ENCODE measurements at regions not wholly inside any gene's neighbourhood (a gene's known extent, or its start where the extent isn't known, plus 50 kb on each side); places are given as distances from the start of the nearest gene placed in this dataset.

- no peak overlapping the region for H3K14ac ChIP-seq (ENCODE audit: insufficient read length)
- H3K56ac ChIP-seq (replicated peaks; ENCODE audit: insufficient read length, low read depth, low read length) = no peak overlapping the region
- no peak overlapping the region for H2AK5ac ChIP-seq (ENCODE audit: low read depth, low read length)
- TF ChIP-seq HDAC6 (IDR thresholded peaks at IDR 0.05; ENCODE audit: low read depth, low read length) (no peak), KDM5A (IDR thresholded peaks at IDR 0.05; ENCODE audit: low read length) (no peak), RNF2 (IDR thresholded peaks at IDR 0.05; ENCODE audit: borderline replicate concordance, low read depth, low read length, missing control alignments, poor library complexity, severe bottlenecking) (no peak)
- no peaks in the 10 kb centered on the region for H3K9me3 ChIP-seq (ENCODE audit: insufficient read depth in 2 of 2, low read depth in 1 of 2, low read length in 1 of 2)
- H2BK5ac ChIP-seq (ENCODE audit: low read depth, low read length) = no peak overlapping the region
- no peaks in the 10 kb centered on the region for H3K36me3 ChIP-seq (ENCODE audit: control insufficient read depth in 2 of 4, insufficient read depth in 4 of 4, low read length in 3 of 4)
- H3K27me3 ChIP-seq (replicated peaks in 1 of 4; ENCODE audit: control insufficient read depth in 3 of 4, extremely low read depth in 1 of 4, insufficient read depth in 3 of 4, low read length in 3 of 4) = no peaks in the 10 kb centered on the region
- H3K4me1 ChIP-seq (replicated peaks in 1 of 4; ENCODE audit: control insufficient read depth in 3 of 4, insufficient read depth in 4 of 4, low read length in 3 of 4) = no peaks in the 10 kb centered on the region
- no peaks in the 10 kb centered on the region for H3K79me1 ChIP-seq (ENCODE audit: low read depth, low read length)
- no peaks in the 10 kb centered on the region for H4K20me1 ChIP-seq (replicated peaks in 1 of 2; ENCODE audit: control insufficient read depth in 1 of 2, insufficient read depth in 2 of 2, low read length in 2 of 2)
- H3K18ac ChIP-seq (ENCODE audit: extremely low read depth, low read length) = no peak overlapping the region
- ChIA-PET POLR2A (ENCODE audit: partially characterized antibody) (no interaction called here), CTCF (ENCODE audit: partially characterized antibody) (interaction anchor here (0.6 to 18.5 kb wide), 4 partner anchors 9 to 152 kb away, joined by 3 to 372 read pairs (median 3); partner anchors contain the start of gene COL1A2)
- no peak overlapping the region for H3K23ac ChIP-seq (ENCODE audit: insufficient read length)
- no peak overlapping the region for H4K91ac ChIP-seq (replicated peaks; ENCODE audit: insufficient read length, low read length)
- DNase-seq (ENCODE audit: low read depth in 1 of 2, low spot score in 2 of 2) (no peak), FAIRE-seq (no peak)
- no peak overlapping the region for H3K4me2 ChIP-seq (ENCODE audit: insufficient read depth in 1 of 2, low read depth in 2 of 2, low read length in 2 of 2)
- no peak overlapping the region for H3K4ac ChIP-seq (replicated peaks; ENCODE audit: insufficient read length, low read depth, low read length)
- H3K79me2 ChIP-seq (ENCODE audit: control insufficient read depth in 1 of 2, insufficient read depth in 2 of 2, low read length in 2 of 2) = no peaks in the 10 kb centered on the region
- WGBS, 2 experiments (ENCODE audit: extremely low coverage in 1 of 2, insufficient coverage in 1 of 2, insufficient read length in 1 of 2, insufficient replicate concordance in 2 of 2, low coverage in 1 of 2, low lambda C conversion rate in 2 of 2, missing lambda C conversion rate in 1 of 2) = 93% methylated on average over 2 of the region's 2 CpGs; no CpG with 5 or more reads in 1 of the 2 experiments
- no peak overlapping the region for H4K5ac ChIP-seq (ENCODE audit: insufficient read length, low read depth, low read length)
- H3K4me3 ChIP-seq (ENCODE audit: extremely low read depth in 1 of 4, insufficient read depth in 2 of 4, low read depth in 3 of 4, low read length in 4 of 4) = no peak overlapping the region
- no peak overlapping the region for H2BK20ac ChIP-seq (ENCODE audit: low read length)
- no peak overlapping the region for H2AFZ ChIP-seq (ENCODE audit: low read length)
- no peak overlapping the region for H3K9ac ChIP-seq (replicated peaks in 1 of 4; ENCODE audit: extremely low read depth in 1 of 4, low read depth in 3 of 4, low read length in 3 of 4)
- no peak overlapping the region for H4K8ac ChIP-seq (ENCODE audit: extremely low read depth, insufficient read depth, low read length)
- H3K27ac ChIP-seq (ENCODE audit: low read depth, low read length) = no peak overlapping the region
- H2BK120ac ChIP-seq (replicated peaks; ENCODE audit: low read depth, low read length) = no peak overlapping the region
- H2BK15ac ChIP-seq (ENCODE audit: low read length) = no peak overlapping the region
- no peaks in the 10 kb centered on the region for H3K23me2 ChIP-seq (ENCODE audit: low read depth, low read length)
- H2BK12ac ChIP-seq (ENCODE audit: low read depth, low read length) = no peak overlapping the region
Observed at GRCh38 chr7:94284104-94284503, 110.6 kb upstream of the COL1A2 start.

All from H1 (cell line).